Subcutaneous abdominal adipose tissue (tissue), 5 donors: ENCODE measurements at regions not wholly inside any gene's neighbourhood (a gene's known extent, or its start where the extent isn't known, plus 50 kb on each side); places are given as distances from the start of the nearest gene placed in this dataset.

ENCODE experiments used
- H3K27ac ChIP-seq: one replicate; pipeline ENCODE4 v1.7.0; 2013; ENCODE audit warnings: low read depth, mild to moderate bottlenecking, inconsistent platforms, low read length, moderate library complexity
- H3K27me3 ChIP-seq, 5 donors: one replicate each; pipeline ENCODE4 v1.7.0; 2013; ENCODE audit warnings: low read length in 5 of 5, inconsistent platforms in 1 of 5; ENCODE audit not compliant: control insufficient read depth in 5 of 5, insufficient read depth in 4 of 5
- H3K36me3 ChIP-seq, 5 donors: one replicate each; pipeline ENCODE4 v1.7.0; 2013; ENCODE audit warnings: low read length in 5 of 5; ENCODE audit not compliant: control insufficient read depth in 5 of 5, insufficient read depth in 5 of 5
- H3K4me1 ChIP-seq, 5 donors: one replicate each; pipeline ENCODE4 v1.7.0; 2013; ENCODE audit warnings: low read length in 5 of 5, mild to moderate bottlenecking in 3 of 5, moderate library complexity in 1 of 5; ENCODE audit not compliant: control insufficient read depth in 5 of 5, insufficient read depth in 5 of 5
- H3K4me3 ChIP-seq, 5 donors: one replicate each; pipeline ENCODE4 v1.7.0; 2013; ENCODE audit warnings: low read length in 5 of 5, low read depth in 1 of 5
- H3K9ac ChIP-seq, 5 donors: one replicate each; pipeline ENCODE4 v1.7.0; 2013; ENCODE audit warnings: low read length in 5 of 5, mild to moderate bottlenecking in 4 of 5, moderate library complexity in 3 of 5
- H3K9me3 ChIP-seq, 5 donors: one replicate each; pipeline ENCODE4 v1.7.0; 2013; ENCODE audit warnings: low read length in 5 of 5; ENCODE audit not compliant: control insufficient read depth in 5 of 5
- donor health status: healthy.
- donor health status: healthy.
- donor health status: healthy.
- donor health status: healthy.
- donor health status: healthy.

GRCh38 chr2:239905884-239906654, 119.1 kb downstream of the NDUFA10 start:
- H3K27me3 ChIP-seq, result peaks cover 0 to 2% (median 0%) of the 10 kb centered on the region in 5 donors
- no peaks in the 10 kb centered on the region for H3K36me3 ChIP-seq
- H3K9me3 ChIP-seq, result no peaks in the 10 kb centered on the region
- H3K9ac ChIP-seq, result no peak overlapping the region
- H3K27ac ChIP-seq, result no peak overlapping the region
- peaks cover 0 to 5% (median 5%) of the 10 kb centered on the region in 5 donors for H3K4me1 ChIP-seq
- no peak overlapping the region for H3K4me3 ChIP-seq

DNA sequence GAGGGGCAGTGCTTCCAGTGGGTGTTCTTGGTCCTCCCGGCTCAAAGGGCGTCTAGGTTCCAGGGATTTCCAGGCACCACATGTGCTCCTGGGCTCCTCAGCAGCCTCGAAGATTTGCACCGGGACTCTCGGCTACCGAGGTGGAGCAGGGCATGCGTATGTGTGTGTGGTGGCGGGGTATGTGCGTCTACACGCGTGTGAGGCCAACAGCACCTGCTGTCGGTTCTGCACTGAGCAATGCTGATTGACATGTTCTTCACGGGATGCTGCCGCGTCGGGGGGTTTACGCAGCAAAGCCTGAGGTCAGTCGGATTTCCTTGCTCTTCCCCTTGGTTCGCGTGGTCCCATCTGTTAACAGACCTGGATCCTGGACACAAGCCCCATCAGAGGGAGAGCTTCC, 119.8 kb downstream of the NDUFA10 start:
- Histone ChIP-seq H3K9ac (no peak overlapping the region), H3K9me3 (no peaks in the 10 kb centered on the region), H3K36me3 (no peaks in the 10 kb centered on the region), H3K4me1 (no peaks in the 10 kb centered on the region), H3K27me3 (peaks cover 0 to 2% (median 0%) of the 10 kb centered on the region in 5 donors), H3K27ac (no peak overlapping the region), H3K4me3 (no peak overlapping the region)

DNA sequence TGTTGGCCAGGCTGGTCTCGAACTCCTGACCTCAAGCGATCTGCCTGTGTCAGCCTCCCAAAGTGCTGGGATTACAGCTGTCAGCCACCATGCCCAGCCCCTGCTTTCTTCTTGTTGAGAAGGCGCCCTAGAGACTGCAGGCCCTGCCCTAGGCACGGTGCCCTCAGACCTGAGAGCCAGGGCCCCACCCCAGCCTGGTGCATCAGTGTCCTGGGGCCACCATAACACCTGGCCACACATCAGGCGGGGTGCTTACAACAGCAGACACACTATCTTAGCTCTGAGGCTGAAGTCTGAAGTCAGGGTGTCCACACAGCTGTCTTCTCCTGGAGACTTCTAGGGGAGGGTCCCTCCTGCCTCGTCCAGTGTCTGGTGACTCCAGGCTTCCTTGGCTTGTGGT, 120.6 kb downstream of the NDUFA10 start:
- no peaks in the 10 kb centered on the region for H3K36me3 ChIP-seq
- no peak overlapping the region for H3K4me3 ChIP-seq
- peaks cover 0 to 2% (median 0%) of the 10 kb centered on the region in 5 donors for H3K27me3 ChIP-seq
- no peaks in the 10 kb centered on the region for H3K4me1 ChIP-seq
- H3K9ac ChIP-seq, result no peak overlapping the region
- no peak overlapping the region for H3K27ac ChIP-seq
- no peaks in the 10 kb centered on the region for H3K9me3 ChIP-seq

DNA sequence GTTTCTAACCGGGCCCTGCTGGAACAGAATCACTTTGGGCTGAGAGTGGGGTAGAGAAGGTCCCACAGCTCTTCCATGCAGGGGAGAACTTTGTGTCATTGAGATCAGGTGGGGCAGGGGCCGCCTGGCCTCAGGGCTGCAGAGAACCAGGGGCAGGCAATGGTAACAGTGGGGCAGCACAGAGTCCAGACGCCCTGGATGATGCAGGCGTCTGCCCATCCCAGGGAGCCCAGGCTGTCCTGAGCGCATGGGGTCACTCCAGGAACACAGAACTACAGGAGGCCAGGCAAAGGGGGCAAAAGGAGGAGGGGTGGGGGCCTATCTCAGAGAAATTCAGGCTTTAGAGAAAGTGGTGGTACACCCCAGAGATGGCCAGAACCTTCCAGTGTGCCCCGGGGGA, 121.3 kb downstream of the NDUFA10 start:
- H3K9ac ChIP-seq, result no peak overlapping the region
- no peak overlapping the region for H3K27ac ChIP-seq
- H3K9me3 ChIP-seq, result no peaks in the 10 kb centered on the region
- H3K4me1 ChIP-seq, result no peaks in the 10 kb centered on the region
- H3K36me3 ChIP-seq, result no peaks in the 10 kb centered on the region
- H3K27me3 ChIP-seq, result peaks cover 0 to 2% (median 0%) of the 10 kb centered on the region in 5 donors
- no peak overlapping the region for H3K4me3 ChIP-seq

DNA sequence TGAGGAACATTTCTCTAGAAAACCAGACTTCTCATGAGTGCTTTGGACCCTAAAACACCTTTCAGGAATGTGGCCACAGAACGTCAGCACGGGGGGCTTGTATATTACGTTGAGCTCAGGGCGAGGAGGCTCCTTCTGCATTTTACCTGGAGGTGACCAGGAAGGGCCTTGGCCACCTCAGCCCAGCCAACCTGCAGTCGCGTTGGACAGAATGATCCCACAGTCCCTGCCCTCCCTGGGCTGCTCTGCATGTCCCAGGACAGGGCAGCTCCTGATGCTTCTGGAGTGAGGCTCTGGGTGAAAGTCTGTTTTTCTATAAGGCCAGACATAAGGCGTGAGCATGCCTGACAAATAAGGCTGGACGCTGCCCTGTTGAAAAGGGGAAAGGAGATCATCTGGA, 121.9 kb downstream of the NDUFA10 start:
- Histone ChIP-seq H3K9me3 (no peaks in the 10 kb centered on the region), H3K27ac (no peak overlapping the region), H3K36me3 (no peaks in the 10 kb centered on the region), H3K27me3 (peaks cover 0 to 2% (median 0%) of the 10 kb centered on the region in 5 donors), H3K9ac (no peak overlapping the region), H3K4me3 (no peak overlapping the region), H3K4me1 (no peaks in the 10 kb centered on the region)

GRCh38 chr2:239902749-239903201, 122.4 kb downstream of the NDUFA10 start:
- no peak overlapping the region for H3K27ac ChIP-seq
- no peak overlapping the region for H3K4me3 ChIP-seq
- no peaks in the 10 kb centered on the region for H3K36me3 ChIP-seq
- no peaks in the 10 kb centered on the region for H3K9me3 ChIP-seq
- H3K27me3 ChIP-seq, result peaks cover 0 to 2% (median 0%) of the 10 kb centered on the region in 5 donors
- H3K4me1 ChIP-seq, result no peaks in the 10 kb centered on the region
- H3K9ac ChIP-seq, result no peak overlapping the region

DNA sequence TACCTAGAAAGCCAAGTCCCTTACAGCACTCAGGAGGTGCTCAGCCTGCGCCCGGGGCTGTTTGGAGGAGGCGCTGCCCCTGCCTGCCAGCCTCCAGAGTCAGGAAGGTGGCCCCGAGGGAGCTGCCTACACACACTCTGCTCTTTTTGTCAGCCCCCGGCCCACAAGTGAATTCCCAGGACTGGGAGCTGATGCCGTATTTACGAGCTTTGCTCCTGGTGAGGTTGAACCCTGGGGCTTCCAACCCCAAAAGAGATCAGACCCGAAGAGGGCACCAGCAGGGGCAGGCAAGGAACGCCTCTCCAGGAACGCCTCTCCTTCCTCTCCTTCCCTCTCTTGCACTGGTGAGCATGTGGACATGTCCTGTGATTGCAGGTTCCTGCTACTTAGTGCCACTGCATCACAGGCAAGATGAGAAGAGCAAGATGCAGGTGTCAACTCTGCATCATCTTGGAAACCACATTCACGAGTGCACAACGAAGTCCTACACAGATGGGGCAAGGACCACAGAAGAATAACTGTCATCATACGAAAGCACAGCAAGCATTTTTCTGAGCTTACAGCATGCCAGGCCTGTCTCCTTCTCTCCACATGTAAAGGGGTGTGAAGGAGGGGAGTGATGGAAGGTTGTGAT, 126.7 kb downstream of the NDUFA10 start:
- peaks cover 3 to 12% (median 7%) of the 10 kb centered on the region in 5 donors for H3K27me3 ChIP-seq
- no peaks in the 10 kb centered on the region for H3K36me3 ChIP-seq
- no peak overlapping the region for H3K4me3 ChIP-seq
- H3K27ac ChIP-seq, result no peak overlapping the region
- no peaks in the 10 kb centered on the region for H3K4me1 ChIP-seq
- H3K9ac ChIP-seq, result no peak overlapping the region
- no peaks in the 10 kb centered on the region for H3K9me3 ChIP-seq

- no peak overlapping the region for H3K9ac ChIP-seq
- H3K36me3 ChIP-seq, result no peaks in the 10 kb centered on the region
- H3K4me3 ChIP-seq, result no peak overlapping the region
- peaks cover 4 to 16% (median 7%) of the 10 kb centered on the region in 5 donors for H3K27me3 ChIP-seq
- H3K4me1 ChIP-seq, result no peaks in the 10 kb centered on the region
- no peak overlapping the region for H3K27ac ChIP-seq
- no peaks in the 10 kb centered on the region for H3K9me3 ChIP-seq
These were observed 127.4 kb downstream of the NDUFA10 start for GRCh38 chr2:239897596-239898235.

- Histone ChIP-seq H3K27me3 (peaks cover 4 to 17% (median 9%) of the 10 kb centered on the region in 5 donors), H3K36me3 (no peaks in the 10 kb centered on the region), H3K9me3 (no peaks in the 10 kb centered on the region), H3K4me3 (no peak overlapping the region), H3K4me1 (no peaks in the 10 kb centered on the region), H3K27ac (no peak overlapping the region), H3K9ac (no peak overlapping the region)
These were observed 129.1 kb downstream of the NDUFA10 start for GRCh38 chr2:239896075-239896474.

DNA sequence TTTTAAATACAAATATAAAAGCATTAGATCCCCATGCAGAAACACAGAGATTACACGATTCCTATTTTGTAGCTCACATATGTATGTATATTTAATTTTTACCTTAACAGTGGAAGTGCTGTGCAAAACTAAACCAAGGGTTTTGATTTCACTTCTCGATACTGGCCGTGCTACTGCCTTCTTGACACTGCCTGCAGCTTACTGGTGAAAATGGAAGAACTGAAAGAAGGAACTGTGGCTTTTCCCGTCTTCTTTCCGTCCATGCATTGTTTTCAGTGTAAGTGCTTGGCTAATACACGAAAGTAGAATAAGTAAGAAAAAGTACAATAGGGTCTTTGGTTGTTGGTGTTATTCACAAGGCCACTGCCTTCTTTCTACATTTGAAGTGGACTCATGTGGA, 129.5 kb downstream of the NDUFA10 start:
- H3K4me1 ChIP-seq, result no peaks in the 10 kb centered on the region
- no peak overlapping the region for H3K27ac ChIP-seq
- H3K4me3 ChIP-seq, result no peak overlapping the region
- H3K27me3 ChIP-seq, result peaks cover 4 to 17% (median 9%) of the 10 kb centered on the region in 5 donors
- no peaks in the 10 kb centered on the region for H3K9me3 ChIP-seq
- H3K36me3 ChIP-seq, result no peaks in the 10 kb centered on the region
- H3K9ac ChIP-seq, result no peak overlapping the region
